ENCODE measurements at regions not wholly inside any gene's neighbourhood (a gene's known extent, or its start where the extent isn't known, plus 50 kb on each side); places are given as distances from the start of the nearest gene placed in this dataset.

GRCh38 chrX:7485061-7485460 lies 337.1 kb upstream of the PUDP start:
- TF ChIP-seq CTCF (IDR thresholded peaks at IDR 0.05) (no peak), POLR2A (IDR thresholded peaks at IDR 0.05) (no peak)
